Spleen (tissue), 7 donors: ENCODE measurements at regions not wholly inside any gene's neighbourhood (a gene's known extent, or its start where the extent isn't known, plus 50 kb on each side); places are given as distances from the start of the nearest gene placed in this dataset.

Experiments used
- CTCF ChIP-seq, 11 experiments: fragments of 200-600 bp in 7 of 11; fragments of 450-650 bp in 4 of 11; sonication (generic) in 4 of 11; IDR thresholded peaks in 8 of 11; conservative IDR thresholded peaks in 3 of 11; 1 replicate in 7 of 11; 2 replicates in 4 of 11; pipeline versions ENCODE4 v1.4.0 to v1.8.0; 2016 to 2021; ENCODE audit warnings: antibody characterized with exemption in 11 of 11, inconsistent platforms in 4 of 11, mild to moderate bottlenecking in 1 of 11
- POLR2A ChIP-seq, 3 donors: fragments of 450-650 bp; IDR thresholded peaks; one replicate each; pipeline ENCODE4 v1.5.1; 2017; ENCODE audit warnings: antibody characterized with exemption in 3 of 3, mild to moderate bottlenecking in 1 of 3
- POLR2AphosphoS5 ChIP-seq, 3 donors: sonication (generic); formaldehyde crosslinking; IDR thresholded peaks; one replicate each; pipeline ENCODE4 v1.5.1; 2017; ENCODE audit warnings: antibody characterized with exemption in 3 of 3
- donor health status: DM: no; HTN: no; CAD: no; lungs with moderate emphysema.
- donor health status: DM: no; HTN: no; CAD: no.
- donor health status: DM: no; HTN: no; CAD: no.

DNA sequence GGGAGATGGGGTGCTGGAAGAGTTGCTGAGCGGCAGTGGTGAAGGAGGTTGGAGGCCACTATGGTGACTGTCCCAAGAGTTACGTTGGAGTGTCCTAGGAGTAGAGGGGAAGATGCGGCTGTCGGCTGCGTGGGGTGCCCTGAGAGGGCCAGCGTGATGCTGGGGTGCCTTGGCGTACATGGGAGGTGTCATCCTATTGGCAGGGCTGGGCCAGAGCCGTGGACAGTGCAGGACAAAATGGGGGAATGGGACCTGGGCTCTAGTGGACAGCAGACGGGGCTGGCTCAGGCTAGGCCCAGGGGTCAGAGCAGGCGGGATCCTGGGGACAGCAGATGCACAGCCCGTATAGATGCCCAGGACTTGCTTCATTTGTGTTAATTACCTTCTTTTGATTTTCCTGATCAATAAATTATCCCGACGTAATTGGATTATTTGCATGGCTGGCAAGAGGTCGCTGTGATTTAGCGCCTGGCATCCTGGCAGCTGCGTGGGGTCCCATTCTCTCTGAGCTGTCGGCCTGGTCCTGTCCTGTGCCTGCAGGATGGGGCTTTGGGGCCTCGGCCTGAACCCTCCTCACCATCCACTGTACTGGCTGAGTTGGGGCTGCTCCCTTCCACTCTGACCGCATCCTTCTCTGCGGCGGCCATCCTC, 203.9 kb upstream of the C14orf180 start:
- TF ChIP-seq CTCF (IDR thresholded peaks at IDR 0.05 in 8 of 11, conservative IDR thresholded peaks at IDR 0.05 in 3 of 11) (no peak), POLR2AphosphoS5 (IDR thresholded peaks at IDR 0.05) (no peak), POLR2A (IDR thresholded peaks at IDR 0.05) (no peak)
